ENCODE measurements at regions not wholly inside any gene's neighbourhood (a gene's known extent, or its start where the extent isn't known, plus 50 kb on each side); places are given as distances from the start of the nearest gene placed in this dataset.
A peak's percentile ranks its signal among the peaks of the same experiment; 100 is the strongest.

DNA sequence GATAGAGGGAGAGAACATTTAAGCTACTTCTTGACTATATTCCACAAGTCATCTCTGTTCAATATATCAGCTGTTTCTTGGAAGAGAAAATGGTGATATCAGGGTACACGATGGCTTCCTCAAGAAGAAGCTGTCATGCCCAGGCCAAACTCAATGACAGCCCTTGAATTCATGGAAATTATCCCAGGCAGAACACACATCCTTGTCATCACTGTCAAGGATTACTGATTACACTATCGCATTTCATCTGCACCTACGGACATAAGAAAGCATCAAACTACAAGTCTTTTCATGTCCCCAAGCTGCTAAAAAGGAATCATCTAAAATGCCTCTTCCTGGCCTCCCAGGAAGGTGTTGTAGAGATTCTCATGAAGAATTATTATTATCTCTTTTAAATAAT is 165.2 kb upstream of the SLC7A11 start:
- H2AFZ ChIP-seq (ENCODE audit: low read length), result no peak overlapping the region; the same call in 1 of the 2 replicates
- no peaks in the 10 kb centered on the region for H3F3A ChIP-seq (ENCODE audit: low read depth)
- H3K27me3 ChIP-seq (ENCODE audit: insufficient read depth, low read length, poor library complexity, severe bottlenecking), result no peaks in the 10 kb centered on the region
- no peaks in the 10 kb centered on the region for H3K9me2 ChIP-seq (replicated peaks; ENCODE audit: low read depth, low read length)
- no peak overlapping the region for H3K4me3 ChIP-seq (ENCODE audit: low read length, poor library complexity, severe bottlenecking)
- no peaks in the 10 kb centered on the region for H3K9me3 ChIP-seq (ENCODE audit: insufficient read depth, low read depth, low read length)
- H3K9ac ChIP-seq (ENCODE audit: low read depth, low read length, poor library complexity, severe bottlenecking), result no peak overlapping the region
- H3K4me1 ChIP-seq (ENCODE audit: insufficient read depth, low read length, poor library complexity, severe bottlenecking), result peaks cover 22% of the 10 kb centered on the region
- H3K36me3 ChIP-seq (ENCODE audit: insufficient read depth, low read length), result no peaks in the 10 kb centered on the region
- no peak overlapping the region for H3K4me2 ChIP-seq (ENCODE audit: low read depth, low read length, poor library complexity, severe bottlenecking)
- H3K79me2 ChIP-seq (ENCODE audit: insufficient read depth, low read length), result no peaks in the 10 kb centered on the region
- TF ChIP-seq, protein P1, sequence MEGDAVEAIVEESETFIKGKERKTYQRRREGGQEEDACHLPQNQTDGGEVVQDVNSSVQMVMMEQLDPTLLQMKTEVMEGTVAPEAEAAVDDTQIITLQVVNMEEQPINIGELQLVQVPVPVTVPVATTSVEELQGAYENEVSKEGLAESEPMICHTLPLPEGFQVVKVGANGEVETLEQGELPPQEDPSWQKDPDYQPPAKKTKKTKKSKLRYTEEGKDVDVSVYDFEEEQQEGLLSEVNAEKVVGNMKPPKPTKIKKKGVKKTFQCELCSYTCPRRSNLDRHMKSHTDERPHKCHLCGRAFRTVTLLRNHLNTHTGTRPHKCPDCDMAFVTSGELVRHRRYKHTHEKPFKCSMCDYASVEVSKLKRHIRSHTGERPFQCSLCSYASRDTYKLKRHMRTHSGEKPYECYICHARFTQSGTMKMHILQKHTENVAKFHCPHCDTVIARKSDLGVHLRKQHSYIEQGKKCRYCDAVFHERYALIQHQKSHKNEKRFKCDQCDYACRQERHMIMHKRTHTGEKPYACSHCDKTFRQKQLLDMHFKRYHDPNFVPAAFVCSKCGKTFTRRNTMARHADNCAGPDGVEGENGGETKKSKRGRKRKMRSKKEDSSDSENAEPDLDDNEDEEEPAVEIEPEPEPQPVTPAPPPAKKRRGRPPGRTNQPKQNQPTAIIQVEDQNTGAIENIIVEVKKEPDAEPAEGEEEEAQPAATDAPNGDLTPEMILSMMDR (conservative IDR thresholded peaks at IDR 0.05; ENCODE audit: low read length), result no peak
- no peak for TF ChIP-seq EZH2phosphoT487 (IDR thresholded peaks at IDR 0.05; ENCODE audit: borderline replicate concordance)
- H4K20me1 ChIP-seq (ENCODE audit: insufficient read depth, low read length, poor library complexity, severe bottlenecking), result no peaks in the 10 kb centered on the region

DNA sequence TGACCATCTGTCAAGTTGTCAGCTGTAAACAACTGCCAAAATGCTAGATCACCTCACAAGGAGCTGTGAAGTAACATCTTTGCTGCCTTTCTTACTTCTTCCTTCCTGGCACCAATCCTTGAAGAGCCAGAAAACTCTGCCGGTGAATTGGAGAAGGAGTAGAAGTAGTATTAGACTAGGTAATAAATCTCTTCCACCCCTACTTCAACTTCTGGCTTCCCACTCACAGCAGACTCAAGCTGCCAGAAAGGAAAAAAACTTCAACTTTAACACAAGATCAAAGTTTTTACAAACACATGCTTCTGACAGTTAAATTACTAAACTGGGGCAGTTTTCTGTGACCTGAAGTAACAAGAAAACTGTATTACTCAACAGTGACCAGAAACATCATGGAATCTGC is 164.7 kb upstream of the SLC7A11 start:
- Histone ChIP-seq H4K20me1 (ENCODE audit: insufficient read depth, low read length, poor library complexity, severe bottlenecking) (no peaks in the 10 kb centered on the region), H3K9ac (ENCODE audit: low read depth, low read length, poor library complexity, severe bottlenecking) (no peak overlapping the region), H3K4me3 (ENCODE audit: low read length, poor library complexity, severe bottlenecking) (no peak overlapping the region), H3F3A (ENCODE audit: low read depth) (no peaks in the 10 kb centered on the region), H3K9me2 (replicated peaks; ENCODE audit: low read depth, low read length) (no peaks in the 10 kb centered on the region), H3K36me3 (ENCODE audit: insufficient read depth, low read length) (no peaks in the 10 kb centered on the region), H3K9me3 (ENCODE audit: insufficient read depth, low read depth, low read length) (no peaks in the 10 kb centered on the region), H3K27me3 (ENCODE audit: insufficient read depth, low read length, poor library complexity, severe bottlenecking) (no peaks in the 10 kb centered on the region), H3K79me2 (ENCODE audit: insufficient read depth, low read length) (no peaks in the 10 kb centered on the region), H2AFZ (ENCODE audit: low read length) (peak overlapping the region; percentile 53), H3K4me2 (ENCODE audit: low read depth, low read length, poor library complexity, severe bottlenecking) (no peak overlapping the region), H3K4me1 (ENCODE audit: insufficient read depth, low read length, poor library complexity, severe bottlenecking) (peaks cover 22% of the 10 kb centered on the region)
- no peak for TF ChIP-seq EZH2phosphoT487 (IDR thresholded peaks at IDR 0.05; ENCODE audit: borderline replicate concordance)
- TF ChIP-seq, protein P1 (conservative IDR thresholded peaks at IDR 0.05; ENCODE audit: low read length), result no peak

DNA sequence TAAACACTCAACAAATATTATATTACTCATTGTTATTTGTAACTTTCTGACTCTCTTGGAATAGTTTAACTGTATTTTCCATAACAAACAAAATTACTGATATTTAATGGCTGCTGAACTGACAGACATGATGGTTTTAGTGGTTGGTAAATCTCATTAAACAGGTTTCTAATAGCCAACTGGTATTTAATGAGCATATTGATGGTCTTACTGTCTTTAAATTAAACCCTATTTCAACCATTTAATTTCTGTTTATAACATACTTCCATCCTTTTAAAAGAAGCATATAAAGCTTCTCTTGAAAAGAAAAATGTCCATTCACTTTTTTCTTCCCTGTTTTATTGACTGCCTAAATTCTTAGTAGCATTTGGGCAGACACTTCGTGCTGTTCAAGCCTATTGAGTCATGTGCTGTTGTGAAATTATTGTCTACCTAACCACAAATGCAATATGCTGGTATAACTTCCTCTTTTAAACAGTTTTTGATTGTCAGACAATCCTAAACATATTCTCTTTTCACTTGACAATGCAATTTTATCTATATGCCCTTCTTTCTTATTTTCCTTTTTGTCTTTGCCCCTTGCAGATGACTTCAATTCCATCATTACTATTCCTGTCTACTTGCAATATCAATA is 163.9 kb upstream of the SLC7A11 start:
- Histone ChIP-seq H3K27me3 (ENCODE audit: insufficient read depth, low read length, poor library complexity, severe bottlenecking) (no peaks in the 10 kb centered on the region), H3K9me3 (ENCODE audit: insufficient read depth, low read depth, low read length) (no peaks in the 10 kb centered on the region), H2AFZ (ENCODE audit: low read length) (no peak overlapping the region), H3K4me3 (ENCODE audit: low read length, poor library complexity, severe bottlenecking) (no peak overlapping the region), H4K20me1 (ENCODE audit: insufficient read depth, low read length, poor library complexity, severe bottlenecking) (no peaks in the 10 kb centered on the region), H3K4me2 (ENCODE audit: low read depth, low read length, poor library complexity, severe bottlenecking) (peak overlapping the region; percentile 33), H3K79me2 (ENCODE audit: insufficient read depth, low read length) (no peaks in the 10 kb centered on the region), H3K9me2 (replicated peaks; ENCODE audit: low read depth, low read length) (no peaks in the 10 kb centered on the region), H3K36me3 (ENCODE audit: insufficient read depth, low read length) (no peaks in the 10 kb centered on the region), H3F3A (ENCODE audit: low read depth) (no peaks in the 10 kb centered on the region), H3K9ac (ENCODE audit: low read depth, low read length, poor library complexity, severe bottlenecking) (no peak overlapping the region), H3K4me1 (ENCODE audit: insufficient read depth, low read length, poor library complexity, severe bottlenecking) (peaks cover 22% of the 10 kb centered on the region)
- no peak for TF ChIP-seq EZH2phosphoT487 (IDR thresholded peaks at IDR 0.05; ENCODE audit: borderline replicate concordance)
- TF ChIP-seq, protein P1 (conservative IDR thresholded peaks at IDR 0.05; ENCODE audit: low read length), result no peak
